A549 (cell line): ENCODE measurements at regions not wholly inside any gene's neighbourhood (a gene's known extent, or its start where the extent isn't known, plus 50 kb on each side); places are given as distances from the start of the nearest gene placed in this dataset.

Experiments used
- ATAC-seq, 2 experiments: fragments of 200-7000 bp in 1 of 2; fragments of >200 bp in 1 of 2; cut with Nextera tagmentation in 1 of 2; cut with Tn5 transposase in 1 of 2; 3 replicates each; pipeline versions ENCODE4 v1.8.0 to v1.9.1; 2018 to 2020; ENCODE audit warnings: mild to moderate bottlenecking in 1 of 2, moderate library complexity in 1 of 2
- CTCF ChIA-PET: fragments of 300-600 bp; sonication (Branson Sonifier 250); formaldehyde crosslinking; extraction: SDS; loops from one replicate; lab custom pipeline; 2021; ENCODE audit warnings: antibody characterized with exemption, inconsistent platforms; lab: Yijun Ruan, JAX
- POLR2A ChIA-PET: fragments of 350-600 bp; formaldehyde crosslinking; extraction: SDS; loops from one replicate; lab custom pipeline; 2021; ENCODE audit warnings: antibody characterized with exemption, inconsistent platforms; lab: Yijun Ruan, JAX
- DNase-seq, 2 experiments: peaks; one replicate each; pipeline versions ENCODE4 v3.0.0 to v3.0.0-alpha.2; 2011 to 2016; ENCODE audit warnings: low read depth in 1 of 2, low spot score in 1 of 2
- FAIRE-seq: peaks from 2 replicates; lab custom pipeline; 2011; peaks lifted over from hg19 to GRCh38; lab: Jason Lieb, UNC
- H3K27ac ChIP-seq, 2 experiments: fragments of >200 bp; sonication (Bioruptor Twin); formaldehyde crosslinking; 3 replicates each; pipeline ENCODE4 v1.5.1; 2016 to 2017
- H3K4me1 ChIP-seq: fragments of >200 bp; sonication (Bioruptor Twin); formaldehyde crosslinking; 3 replicates; pipeline ENCODE4 v1.6.1; 2016
- H3K4me2 ChIP-seq: fragments of >200 bp; sonication (Bioruptor Twin); formaldehyde crosslinking; 3 replicates; pipeline ENCODE4 v1.6.1; 2016
- H3K4me3 ChIP-seq: fragments of >200 bp; sonication (Bioruptor Twin); formaldehyde crosslinking; 3 replicates; pipeline ENCODE4 v1.5.1; 2016
- H3K9me3 ChIP-seq: fragments of >200 bp; sonication (Bioruptor Twin); formaldehyde crosslinking; 3 replicates; pipeline ENCODE4 v1.6.1; 2016
- BHLHE40 ChIP-seq: IDR thresholded peaks from 2 replicates; pipeline ENCODE4 v1.6.1; 2012; ENCODE audit warnings: low read depth, low read length, inconsistent platforms
- EHF ChIP-seq: fragments of 250-450 bp; sonication (Bioruptor Pico); IDR thresholded peaks from 2 replicates; pipeline ENCODE4 v1.5.0; 2020; ENCODE audit warnings: mild to moderate bottlenecking
- EHMT2 ChIP-seq: fragments of 200-600 bp; sonication (generic); IDR thresholded peaks from 2 replicates; pipeline ENCODE4 v1.6.1; 2016; ENCODE audit warnings: antibody characterized with exemption, low read depth, mild to moderate bottlenecking, moderate library complexity
- EP300 ChIP-seq, 2 experiments: fragments of >200 bp; sonication (Bioruptor Twin); formaldehyde crosslinking; IDR thresholded peaks; 2 replicates in 1 of 2; 3 replicates in 1 of 2; pipeline ENCODE4 v1.6.1; 2016 to 2017
- HEYL ChIP-seq: fragments of 250-450 bp; sonication (Bioruptor Pico); IDR thresholded peaks from 2 replicates; pipeline ENCODE4 v1.8.0; 2021; ENCODE audit warnings: mild to moderate bottlenecking, moderate library complexity
- HOXA7 ChIP-seq: fragments of 250-450 bp; sonication (Bioruptor Pico); IDR thresholded peaks from 2 replicates; pipeline ENCODE4 v1.5.0; 2020; ENCODE audit warnings: mild to moderate bottlenecking, moderate library complexity
- HOXB13 ChIP-seq: fragments of 250-450 bp; sonication (Bioruptor Pico); IDR thresholded peaks from 2 replicates; pipeline ENCODE4 v1.5.0; 2020; ENCODE audit warnings: low read depth, mild to moderate bottlenecking, moderate library complexity
- MAFK ChIP-seq: fragments of 450-650 bp; IDR thresholded peaks from 2 replicates; pipeline ENCODE4 v1.6.1; 2014; ENCODE audit not compliant: partially characterized antibody
- MYC ChIP-seq: IDR thresholded peaks from 2 replicates; pipeline ENCODE4 v1.6.1; 2012; ENCODE audit warnings: mild to moderate bottlenecking, inconsistent platforms, low read length, improper control_type of control experiment, borderline replicate concordance
- POLR2A ChIP-seq: IDR thresholded peaks from 2 replicates; pipeline ENCODE4 v1.6.1; 2012; ENCODE audit warnings: mild to moderate bottlenecking, low read length
- POLR2AphosphoS2 ChIP-seq: conservative IDR thresholded peaks from 2 replicates; pipeline ENCODE4 v1.6.1; 2012; ENCODE audit warnings: low read length, improper control_type of control experiment, inconsistent platforms
- RCOR1 ChIP-seq: fragments of 150-350 bp; IDR thresholded peaks from 2 replicates; pipeline ENCODE4 v1.6.1; 2014; ENCODE audit warnings: antibody characterized with exemption, low read length, low read depth
- RFX5 ChIP-seq: fragments of 450-650 bp; IDR thresholded peaks from 2 replicates; pipeline ENCODE4 v1.7.1; 2014; ENCODE audit warnings: antibody characterized with exemption, mild to moderate bottlenecking, moderate library complexity
- RNF2 ChIP-seq: fragments of 200-600 bp; sonication (generic); IDR thresholded peaks from 2 replicates; pipeline ENCODE4 v1.6.1; 2016; ENCODE audit warnings: low read depth, mild to moderate bottlenecking, antibody characterized with exemption, moderate library complexity, borderline replicate concordance
- SMC3 ChIP-seq: fragments of >200 bp; sonication (Bioruptor Twin); formaldehyde crosslinking; IDR thresholded peaks from 3 replicates; pipeline ENCODE4 v1.6.1; 2018; ENCODE audit warnings: inconsistent platforms
- TFCP2L1 ChIP-seq: fragments of 250-450 bp; sonication (Bioruptor Pico); IDR thresholded peaks from 2 replicates; pipeline ENCODE4 v1.5.0; 2021; ENCODE audit warnings: mild to moderate bottlenecking
- ZSCAN20 ChIP-seq: fragments of 250-450 bp; sonication (Bioruptor Pico); IDR thresholded peaks from 2 replicates; pipeline ENCODE4 v1.8.0; 2022; ENCODE audit warnings: mild to moderate bottlenecking, moderate library complexity
- WGBS: methylation state at CpG from one replicate; pipeline ENCODE4 v1.1.6; 2017; ENCODE audit errors: missing lambda C conversion rate; 5-methylcytosine and 5-hydroxymethylcytosine counted together
- TF ChIP-seq, protein P1 (sequence below): fragments of >200 bp; sonication (Bioruptor Twin); formaldehyde crosslinking; IDR thresholded peaks from 2 replicates; pipeline ENCODE4 v1.6.1; 2016
- TF ChIP-seq, protein P2 (sequence below): IDR thresholded peaks from 2 replicates; pipeline ENCODE4 v1.6.1; 2012
- TF ChIP-seq, protein P3 (sequence below): fragments of 200-600 bp; sonication (generic); IDR thresholded peaks from 2 replicates; pipeline ENCODE4 v1.6.1; 2016; ENCODE audit warnings: antibody characterized with exemption, mild to moderate bottlenecking, moderate library complexity
- TF ChIP-seq, protein P4 (sequence below): fragments of 450-650 bp; IDR thresholded peaks from 2 replicates; pipeline ENCODE4 v1.6.1; 2014; ENCODE audit warnings: antibody characterized with exemption
- TF ChIP-seq, protein P5 (sequence below): fragments of 250-450 bp; sonication (Bioruptor Pico); IDR thresholded peaks from 2 replicates; pipeline ENCODE4 v1.5.0; 2020; ENCODE audit warnings: low read depth, mild to moderate bottlenecking, moderate library complexity

DNA sequence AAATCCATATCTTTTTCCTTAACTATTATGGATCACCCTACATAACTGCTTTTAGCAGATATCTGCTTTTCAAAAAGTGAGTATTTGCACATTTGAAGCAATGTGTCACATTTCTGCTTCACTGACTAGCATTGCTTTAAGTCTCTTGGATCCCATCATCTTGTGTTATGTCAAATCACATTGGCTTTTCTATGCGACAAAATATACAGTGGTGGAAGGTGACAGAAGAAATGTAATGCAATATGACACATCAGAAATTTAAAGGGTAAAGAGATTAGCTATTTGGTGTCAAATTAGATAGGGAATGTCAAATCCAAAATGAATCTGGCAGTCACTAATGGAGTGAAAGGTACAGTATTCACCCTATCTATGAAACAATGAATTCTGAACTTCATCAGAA is 1282.1 kb upstream of the PCDH20 start:
- DNase-seq (no peak), ATAC-seq (no peak), FAIRE-seq (no peak)
- no peaks in the 10 kb centered on the region for H3K4me1 ChIP-seq
- ChIA-PET CTCF (no interaction called here), POLR2A (no interaction called here)
- no peaks in the 10 kb centered on the region for H3K9me3 ChIP-seq
- WGBS, result 30% methylated on average over 1 of the region's 1 CpG
- no peak overlapping the region for H3K4me2 ChIP-seq
- H3K27ac ChIP-seq, result no peak overlapping the region
- TF ChIP-seq SMC3, result no peak
- TF ChIP-seq MYC, result no peak
- TF ChIP-seq RNF2, result no peak
- TF ChIP-seq EP300 (IDR thresholded peaks at IDR 0.05), result no peak
- TF ChIP-seq POLR2A, result no peak
- TF ChIP-seq BHLHE40, result no peak
- TF ChIP-seq, protein P1, sequence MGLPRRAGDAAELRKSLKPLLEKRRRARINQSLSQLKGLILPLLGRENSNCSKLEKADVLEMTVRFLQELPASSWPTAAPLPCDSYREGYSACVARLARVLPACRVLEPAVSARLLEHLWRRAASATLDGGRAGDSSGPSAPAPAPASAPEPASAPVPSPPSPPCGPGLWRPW, result no peak
- no peak for TF ChIP-seq EHMT2
- TF ChIP-seq, protein P2, sequence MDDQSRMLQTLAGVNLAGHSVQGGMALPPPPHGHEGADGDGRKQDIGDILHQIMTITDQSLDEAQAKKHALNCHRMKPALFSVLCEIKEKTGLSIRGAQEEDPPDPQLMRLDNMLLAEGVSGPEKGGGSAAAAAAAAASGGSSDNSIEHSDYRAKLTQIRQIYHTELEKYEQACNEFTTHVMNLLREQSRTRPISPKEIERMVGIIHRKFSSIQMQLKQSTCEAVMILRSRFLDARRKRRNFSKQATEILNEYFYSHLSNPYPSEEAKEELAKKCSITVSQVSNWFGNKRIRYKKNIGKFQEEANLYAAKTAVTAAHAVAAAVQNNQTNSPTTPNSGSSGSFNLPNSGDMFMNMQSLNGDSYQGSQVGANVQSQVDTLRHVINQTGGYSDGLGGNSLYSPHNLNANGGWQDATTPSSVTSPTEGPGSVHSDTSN, result no peak
- TF ChIP-seq, protein P3, sequence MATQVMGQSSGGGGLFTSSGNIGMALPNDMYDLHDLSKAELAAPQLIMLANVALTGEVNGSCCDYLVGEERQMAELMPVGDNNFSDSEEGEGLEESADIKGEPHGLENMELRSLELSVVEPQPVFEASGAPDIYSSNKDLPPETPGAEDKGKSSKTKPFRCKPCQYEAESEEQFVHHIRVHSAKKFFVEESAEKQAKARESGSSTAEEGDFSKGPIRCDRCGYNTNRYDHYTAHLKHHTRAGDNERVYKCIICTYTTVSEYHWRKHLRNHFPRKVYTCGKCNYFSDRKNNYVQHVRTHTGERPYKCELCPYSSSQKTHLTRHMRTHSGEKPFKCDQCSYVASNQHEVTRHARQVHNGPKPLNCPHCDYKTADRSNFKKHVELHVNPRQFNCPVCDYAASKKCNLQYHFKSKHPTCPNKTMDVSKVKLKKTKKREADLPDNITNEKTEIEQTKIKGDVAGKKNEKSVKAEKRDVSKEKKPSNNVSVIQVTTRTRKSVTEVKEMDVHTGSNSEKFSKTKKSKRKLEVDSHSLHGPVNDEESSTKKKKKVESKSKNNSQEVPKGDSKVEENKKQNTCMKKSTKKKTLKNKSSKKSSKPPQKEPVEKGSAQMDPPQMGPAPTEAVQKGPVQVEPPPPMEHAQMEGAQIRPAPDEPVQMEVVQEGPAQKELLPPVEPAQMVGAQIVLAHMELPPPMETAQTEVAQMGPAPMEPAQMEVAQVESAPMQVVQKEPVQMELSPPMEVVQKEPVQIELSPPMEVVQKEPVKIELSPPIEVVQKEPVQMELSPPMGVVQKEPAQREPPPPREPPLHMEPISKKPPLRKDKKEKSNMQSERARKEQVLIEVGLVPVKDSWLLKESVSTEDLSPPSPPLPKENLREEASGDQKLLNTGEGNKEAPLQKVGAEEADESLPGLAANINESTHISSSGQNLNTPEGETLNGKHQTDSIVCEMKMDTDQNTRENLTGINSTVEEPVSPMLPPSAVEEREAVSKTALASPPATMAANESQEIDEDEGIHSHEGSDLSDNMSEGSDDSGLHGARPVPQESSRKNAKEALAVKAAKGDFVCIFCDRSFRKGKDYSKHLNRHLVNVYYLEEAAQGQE, result no peak
- TF ChIP-seq HOXA7 (CRISPR knock-in tag), result no peak
- TF ChIP-seq EHF (CRISPR knock-in tag), result no peak
- TF ChIP-seq RCOR1, result no peak
- TF ChIP-seq HEYL, result no peak
- TF ChIP-seq RFX5, result no peak
- no peak for TF ChIP-seq ZSCAN20 (CRISPR knock-in tag)
- TF ChIP-seq, protein P4, sequence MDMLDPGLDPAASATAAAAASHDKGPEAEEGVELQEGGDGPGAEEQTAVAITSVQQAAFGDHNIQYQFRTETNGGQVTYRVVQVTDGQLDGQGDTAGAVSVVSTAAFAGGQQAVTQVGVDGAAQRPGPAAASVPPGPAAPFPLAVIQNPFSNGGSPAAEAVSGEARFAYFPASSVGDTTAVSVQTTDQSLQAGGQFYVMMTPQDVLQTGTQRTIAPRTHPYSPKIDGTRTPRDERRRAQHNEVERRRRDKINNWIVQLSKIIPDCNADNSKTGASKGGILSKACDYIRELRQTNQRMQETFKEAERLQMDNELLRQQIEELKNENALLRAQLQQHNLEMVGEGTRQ, result no peak
- no peak for TF ChIP-seq TFCP2L1 (CRISPR knock-in tag)
- no peak overlapping the region for H3K4me3 ChIP-seq

DNA sequence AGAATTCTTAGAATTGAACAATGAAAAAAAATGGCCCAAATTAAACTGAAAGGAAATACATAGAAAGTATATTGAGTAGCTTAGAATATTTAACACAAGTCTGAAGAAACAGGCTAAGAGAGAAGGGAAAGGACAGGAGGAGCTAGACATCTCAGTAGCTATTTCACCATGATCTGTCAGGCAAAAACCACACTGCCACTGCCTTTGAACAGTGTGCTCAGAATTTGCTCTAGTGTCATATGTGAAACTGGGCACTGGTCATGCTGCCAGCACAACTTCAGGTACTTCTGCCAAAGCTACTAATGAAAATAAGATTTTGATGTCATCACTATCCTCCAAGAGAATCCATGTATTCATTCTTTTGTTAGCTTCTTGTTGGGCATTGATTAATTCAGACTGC is 1280.8 kb upstream of the PCDH20 start:
- H3K27ac ChIP-seq, result no peak overlapping the region
- CTCF ChIA-PET, result no interaction called here
- H3K4me3 ChIP-seq, result no peak overlapping the region
- H3K4me2 ChIP-seq, result no peak overlapping the region
- no peak for FAIRE-seq
- TF ChIP-seq MAFK (no peak), POLR2AphosphoS2 (no peak), EHF (CRISPR knock-in tag) (no peak), TFCP2L1 (CRISPR knock-in tag) (no peak), HOXB13 (CRISPR knock-in tag) (no peak), RNF2 (no peak), RCOR1 (no peak), MYC (no peak)
- TF ChIP-seq, protein P5, sequence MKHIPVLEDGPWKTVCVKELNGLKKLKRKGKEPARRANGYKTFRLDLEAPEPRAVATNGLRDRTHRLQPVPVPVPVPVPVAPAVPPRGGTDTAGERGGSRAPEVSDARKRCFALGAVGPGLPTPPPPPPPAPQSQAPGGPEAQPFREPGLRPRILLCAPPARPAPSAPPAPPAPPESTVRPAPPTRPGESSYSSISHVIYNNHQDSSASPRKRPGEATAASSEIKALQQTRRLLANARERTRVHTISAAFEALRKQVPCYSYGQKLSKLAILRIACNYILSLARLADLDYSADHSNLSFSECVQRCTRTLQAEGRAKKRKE, result no peak
- TF ChIP-seq, protein P3, result no peak
- ATAC-seq, result no peak
- H3K9me3 ChIP-seq, result no peaks in the 10 kb centered on the region
- POLR2A ChIA-PET, result no interaction called here
- no peaks in the 10 kb centered on the region for H3K4me1 ChIP-seq
- no peak for DNase-seq
